ENCODE measurements at regions not wholly inside any gene's neighbourhood (a gene's known extent, or its start where the extent isn't known, plus 50 kb on each side); places are given as distances from the start of the nearest gene placed in this dataset.

DNA sequence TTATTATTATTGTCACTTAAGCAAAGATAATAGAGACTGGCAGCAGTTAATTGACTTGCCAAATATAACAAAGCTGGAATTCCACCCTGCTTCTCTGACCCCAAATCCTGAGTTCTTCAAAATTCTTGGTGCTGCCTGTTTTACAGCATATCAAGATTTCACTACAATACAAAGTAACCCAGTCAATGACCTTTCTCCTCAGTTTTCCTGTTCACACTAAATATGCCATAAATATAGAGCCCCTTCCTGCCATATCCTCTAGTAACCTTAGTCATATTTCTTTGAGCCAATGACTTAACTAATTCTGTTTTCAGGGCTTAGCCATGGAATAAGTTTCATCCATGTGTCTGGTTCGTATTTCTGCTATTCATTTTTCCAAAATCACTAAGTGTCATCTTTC is 315.3 kb upstream of the HS3ST1 start:
- Histone ChIP-seq H3K9ac (no peak overlapping the region), H3K4me3 (ENCODE audit: low read depth in 2 of 2, low read length in 1 of 2) (no peak overlapping the region), H3K4me2 (no peak overlapping the region), H3K4me1 (ENCODE audit: control insufficient read depth in 1 of 2, insufficient read depth in 2 of 2, low read depth in 1 of 2, low read length in 1 of 2) (no peaks in the 10 kb centered on the region), H3K79me2 (ENCODE audit: insufficient read depth) (no peaks in the 10 kb centered on the region), H3F3A (replicated peaks; ENCODE audit: insufficient read depth) (no peaks in the 10 kb centered on the region), H3K9me3 (no peaks in the 10 kb centered on the region), H4K20me1 (ENCODE audit: insufficient read depth) (no peaks in the 10 kb centered on the region), H3K27ac (ENCODE audit: low read depth in 2 of 2, low read length in 1 of 2) (no peak overlapping the region), H3K9me2 (no peaks in the 10 kb centered on the region), H2AFZ (ENCODE audit: low read depth) (no peak overlapping the region), H3K36me3 (replicated peaks in 1 of 2; ENCODE audit: control insufficient read depth in 1 of 2, insufficient read depth in 2 of 2, low read length in 1 of 2) (no peaks in the 10 kb centered on the region), H3K27me3 (ENCODE audit: insufficient read depth) (no peaks in the 10 kb centered on the region)
- ChIA-PET CTCF (interaction anchor here (1.3 kb wide), 1 partner anchor 889 kb away, joined by 3 read pairs; no protein-coding TSS in a partner anchor), POLR2A (no interaction called here)
- DNase-seq: no peak
- TF ChIP-seq, protein P1, sequence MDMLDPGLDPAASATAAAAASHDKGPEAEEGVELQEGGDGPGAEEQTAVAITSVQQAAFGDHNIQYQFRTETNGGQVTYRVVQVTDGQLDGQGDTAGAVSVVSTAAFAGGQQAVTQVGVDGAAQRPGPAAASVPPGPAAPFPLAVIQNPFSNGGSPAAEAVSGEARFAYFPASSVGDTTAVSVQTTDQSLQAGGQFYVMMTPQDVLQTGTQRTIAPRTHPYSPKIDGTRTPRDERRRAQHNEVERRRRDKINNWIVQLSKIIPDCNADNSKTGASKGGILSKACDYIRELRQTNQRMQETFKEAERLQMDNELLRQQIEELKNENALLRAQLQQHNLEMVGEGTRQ (IDR thresholded peaks at IDR 0.05; ENCODE audit: borderline replicate concordance, low read depth, low read length): no peak
- no peak for TF ChIP-seq RXRA (IDR thresholded peaks at IDR 0.05; ENCODE audit: borderline replicate concordance, low read depth)
- WGBS (ENCODE audit: low lambda C conversion rate): 8% methylated on average over 1 of the region's 1 CpG

DNA sequence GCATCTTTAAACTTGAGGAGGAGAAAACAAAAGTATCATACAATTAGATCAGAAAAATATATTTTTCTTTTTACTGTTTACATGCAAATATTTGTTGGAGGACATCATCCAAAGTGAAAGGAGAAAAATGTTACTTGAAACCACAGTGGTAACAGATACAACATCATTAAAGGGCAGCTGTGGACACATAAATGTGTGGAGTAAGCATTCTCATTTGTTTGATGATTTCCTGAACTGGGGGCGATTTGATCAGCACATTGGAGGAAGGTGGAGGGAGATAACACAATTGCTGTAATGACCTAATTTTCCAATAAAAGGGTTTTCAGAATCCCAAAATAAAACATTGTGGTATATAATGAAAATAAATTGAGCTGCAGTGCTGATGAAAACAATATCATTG is 314.5 kb upstream of the HS3ST1 start:
- CTCF ChIA-PET: interaction anchor here (1.3 kb wide), 1 partner anchor 890 kb away, joined by 3 read pairs; no protein-coding TSS in a partner anchor
- H4K20me1 ChIP-seq (ENCODE audit: insufficient read depth): no peaks in the 10 kb centered on the region

DNA sequence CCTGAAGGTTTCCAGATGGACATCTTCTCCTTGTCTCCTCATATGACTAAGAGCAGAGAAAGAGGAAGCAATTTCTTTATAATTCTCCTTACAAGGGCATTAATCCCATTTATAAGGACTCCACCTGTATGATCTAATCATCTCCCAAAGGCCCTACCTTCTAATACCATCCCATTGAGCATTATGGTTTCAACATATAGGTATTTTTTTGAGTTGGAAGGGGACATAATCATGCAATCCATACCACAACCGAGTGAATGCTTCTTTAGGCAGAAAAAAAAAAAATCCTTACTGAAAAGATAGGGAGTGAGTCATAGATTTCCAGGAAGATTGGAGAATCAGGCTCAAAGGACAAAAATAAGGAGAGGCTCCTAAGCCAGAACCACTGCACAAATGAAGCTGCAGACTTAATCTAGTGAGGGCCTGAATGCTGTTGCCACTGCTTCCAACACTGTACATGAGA is 312.5 kb upstream of the HS3ST1 start:
- ChIA-PET CTCF (interaction anchor here (0.7 kb wide), 1 partner anchor 739 kb away, joined by 3 read pairs; no protein-coding TSS in a partner anchor), POLR2A (no interaction called here)
- 10% methylated on average over 1 of the region's 1 CpG for WGBS (ENCODE audit: low lambda C conversion rate)
- no peaks in the 10 kb centered on the region for H4K20me1 ChIP-seq (ENCODE audit: insufficient read depth)
- H2AFZ ChIP-seq (ENCODE audit: low read depth): no peak overlapping the region
- no peaks in the 10 kb centered on the region for H3K9me3 ChIP-seq
- no peak for TF ChIP-seq ELF1 (IDR thresholded peaks at IDR 0.05)
- TF ChIP-seq MXI1 (IDR thresholded peaks at IDR 0.05; ENCODE audit: low read depth, low read length): no peak
- no peak for TF ChIP-seq JUND (IDR thresholded peaks at IDR 0.05)
- TF ChIP-seq, protein P2, sequence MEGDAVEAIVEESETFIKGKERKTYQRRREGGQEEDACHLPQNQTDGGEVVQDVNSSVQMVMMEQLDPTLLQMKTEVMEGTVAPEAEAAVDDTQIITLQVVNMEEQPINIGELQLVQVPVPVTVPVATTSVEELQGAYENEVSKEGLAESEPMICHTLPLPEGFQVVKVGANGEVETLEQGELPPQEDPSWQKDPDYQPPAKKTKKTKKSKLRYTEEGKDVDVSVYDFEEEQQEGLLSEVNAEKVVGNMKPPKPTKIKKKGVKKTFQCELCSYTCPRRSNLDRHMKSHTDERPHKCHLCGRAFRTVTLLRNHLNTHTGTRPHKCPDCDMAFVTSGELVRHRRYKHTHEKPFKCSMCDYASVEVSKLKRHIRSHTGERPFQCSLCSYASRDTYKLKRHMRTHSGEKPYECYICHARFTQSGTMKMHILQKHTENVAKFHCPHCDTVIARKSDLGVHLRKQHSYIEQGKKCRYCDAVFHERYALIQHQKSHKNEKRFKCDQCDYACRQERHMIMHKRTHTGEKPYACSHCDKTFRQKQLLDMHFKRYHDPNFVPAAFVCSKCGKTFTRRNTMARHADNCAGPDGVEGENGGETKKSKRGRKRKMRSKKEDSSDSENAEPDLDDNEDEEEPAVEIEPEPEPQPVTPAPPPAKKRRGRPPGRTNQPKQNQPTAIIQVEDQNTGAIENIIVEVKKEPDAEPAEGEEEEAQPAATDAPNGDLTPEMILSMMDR (IDR thresholded peaks at IDR 0.05): no peak
- H3K27ac ChIP-seq (ENCODE audit: low read depth in 2 of 2, low read length in 1 of 2): no peak overlapping the region
- H3K79me2 ChIP-seq (ENCODE audit: insufficient read depth): no peaks in the 10 kb centered on the region
- no peaks in the 10 kb centered on the region for H3K27me3 ChIP-seq (ENCODE audit: insufficient read depth)
- no peaks in the 10 kb centered on the region for H3K36me3 ChIP-seq (replicated peaks in 1 of 2; ENCODE audit: control insufficient read depth in 1 of 2, insufficient read depth in 2 of 2, low read length in 1 of 2)
- H3K4me3 ChIP-seq (ENCODE audit: low read depth in 2 of 2, low read length in 1 of 2): no peak overlapping the region
- no peaks in the 10 kb centered on the region for H3K9me2 ChIP-seq
- no peak overlapping the region for H3K4me2 ChIP-seq
- H3K4me1 ChIP-seq (ENCODE audit: control insufficient read depth in 1 of 2, insufficient read depth in 2 of 2, low read depth in 1 of 2, low read length in 1 of 2): no peaks in the 10 kb centered on the region
- no peak overlapping the region for H3K9ac ChIP-seq
- no peak for DNase-seq
- no peaks in the 10 kb centered on the region for H3F3A ChIP-seq (replicated peaks; ENCODE audit: insufficient read depth)

More for the DNA sequence above, 314.5 kb upstream of the HS3ST1 start:
- TF ChIP-seq RCOR1 (IDR thresholded peaks at IDR 0.05; ENCODE audit: low read length) (no peak), TAF1 (IDR thresholded peaks at IDR 0.05; ENCODE audit: borderline replicate concordance, low read depth, low read length) (no peak), RXRA (IDR thresholded peaks at IDR 0.05; ENCODE audit: borderline replicate concordance, low read depth) (no peak), RFX5 (IDR thresholded peaks at IDR 0.05; ENCODE audit: low read length) (no peak), MEF2A (IDR thresholded peaks at IDR 0.05; ENCODE audit: borderline replicate concordance, low read depth) (no peak), FOXM1 (IDR thresholded peaks at IDR 0.05; ENCODE audit: low read depth) (no peak)
- TF ChIP-seq, protein P3, sequence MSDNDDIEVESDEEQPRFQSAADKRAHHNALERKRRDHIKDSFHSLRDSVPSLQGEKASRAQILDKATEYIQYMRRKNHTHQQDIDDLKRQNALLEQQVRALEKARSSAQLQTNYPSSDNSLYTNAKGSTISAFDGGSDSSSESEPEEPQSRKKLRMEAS (IDR thresholded peaks at IDR 0.05; ENCODE audit: low read depth): no peak
- Histone ChIP-seq H3K9me2 (no peaks in the 10 kb centered on the region), H3K27me3 (ENCODE audit: insufficient read depth) (no peaks in the 10 kb centered on the region), H3K27ac (ENCODE audit: low read depth in 2 of 2, low read length in 1 of 2) (no peak overlapping the region), H3K4me3 (ENCODE audit: low read depth in 2 of 2, low read length in 1 of 2) (no peak overlapping the region), H3K9ac (no peak overlapping the region), H3K4me2 (no peak overlapping the region), H3K79me2 (ENCODE audit: insufficient read depth) (no peaks in the 10 kb centered on the region), H2AFZ (ENCODE audit: low read depth) (no peak overlapping the region), H3K4me1 (ENCODE audit: control insufficient read depth in 1 of 2, insufficient read depth in 2 of 2, low read depth in 1 of 2, low read length in 1 of 2) (no peaks in the 10 kb centered on the region), H3K9me3 (no peaks in the 10 kb centered on the region), H3K36me3 (replicated peaks in 1 of 2; ENCODE audit: control insufficient read depth in 1 of 2, insufficient read depth in 2 of 2, low read length in 1 of 2) (no peaks in the 10 kb centered on the region), H3F3A (replicated peaks; ENCODE audit: insufficient read depth) (no peaks in the 10 kb centered on the region)
- no peak for DNase-seq
- 12% methylated on average over 1 of the region's 1 CpG for WGBS (ENCODE audit: low lambda C conversion rate)
- POLR2A ChIA-PET: no interaction called here
